ENCODE measurements at regions not wholly inside any gene's neighbourhood (a gene's known extent, or its start where the extent isn't known, plus 50 kb on each side); places are given as distances from the start of the nearest gene placed in this dataset.

- Histone ChIP-seq H3K36me3 (peaks cover 0 to 7% (median 0%) of the 10 kb centered on the region in 9 donors), H3K9me3 (no peaks in the 10 kb centered on the region), H3K27me3 (peaks cover 0 to 5% (median 0%) of the 10 kb centered on the region in 7 donors), H3K4me3 (no peak overlapping the region), H3K27ac (peak overlapping the region in 1 of 10 donors; percentile 24), H3K4me1 (peaks cover 0 to 94% (median 26%) of the 10 kb centered on the region in 9 donors)
- ATAC-seq (no peak), DNase-seq (no peak)
- intact Hi-C loops (cut with DNase I): no loop called here
- WGBS, 2 donors: 70 to 77% methylated on average over 3 of the region's 3 CpGs
- TF ChIP-seq CTCF (IDR thresholded peaks at IDR 0.05): no peak
Observed at GRCh38 chr13:50075619-50076097, 60.4 kb downstream of the KCNRG start.

- DNase-seq (no peak), ATAC-seq (no peak)
- TF ChIP-seq CTCF (IDR thresholded peaks at IDR 0.05): no peak
- peak overlapping the region in 2 of 10 donors; percentile 17 to 91 for H3K27ac ChIP-seq
- H3K4me3 ChIP-seq: no peak overlapping the region
- no peaks in the 10 kb centered on the region for H3K36me3 ChIP-seq
- H3K4me1 ChIP-seq: peaks cover 0 to 83% (median 22%) of the 10 kb centered on the region in 9 donors
- WGBS, 2 donors: 80 to 86% methylated on average over 1 of the region's 1 CpG
- peaks cover 0 to 5% (median 0%) of the 10 kb centered on the region in 7 donors for H3K27me3 ChIP-seq
- intact Hi-C loops (cut with DNase I): no loop called here
- no peaks in the 10 kb centered on the region for H3K9me3 ChIP-seq
Observed at GRCh38 chr13:50077431-50077830, 62.2 kb downstream of the KCNRG start.

- TF ChIP-seq CTCF (IDR thresholded peaks at IDR 0.05): no peak
- ATAC-seq: no peak
- WGBS, 2 donors: 68 to 77% methylated on average over 3 of the region's 3 CpGs
Observed at GRCh38 chr13:50078231-50078894, 63.1 kb downstream of the KCNRG start.

GRCh38 chr13:50078895-50079654, 63.8 kb downstream of the KCNRG start:
- H3K4me3 ChIP-seq: peak overlapping the region in 7 of 10 donors; percentile 54 to 82 (median 72)
- TF ChIP-seq CTCF (IDR thresholded peaks at IDR 0.05): no peak
- H3K9me3 ChIP-seq: no peaks in the 10 kb centered on the region
- DNase-seq: no peak
- intact Hi-C loops (cut with DNase I): no loop called here
- H3K27ac ChIP-seq: peak overlapping the region in 3 of 10 donors; percentile 3 to 91 (median 77)
- no peak for ATAC-seq
- H3K27me3 ChIP-seq: peaks cover 0 to 5% (median 0%) of the 10 kb centered on the region in 7 donors
- peaks cover 0 to 87% (median 34%) of the 10 kb centered on the region in 9 donors for H3K4me1 ChIP-seq
- no peaks in the 10 kb centered on the region for H3K36me3 ChIP-seq
- WGBS, 2 donors: 42 to 58% methylated on average over 10 of the region's 10 CpGs

More at GRCh38 chr13:50078231-50078894, 63.1 kb downstream of the KCNRG start:
- no peaks in the 10 kb centered on the region for H3K9me3 ChIP-seq
- intact Hi-C loops (cut with DNase I): no loop called here
- no peak for DNase-seq
- peak overlapping the region in 3 of 10 donors; percentile 1 to 82 (median 2) for H3K4me3 ChIP-seq
- peaks cover 0 to 83% (median 26%) of the 10 kb centered on the region in 9 donors for H3K4me1 ChIP-seq
- peak overlapping the region in 3 of 10 donors; percentile 3 to 91 (median 27) for H3K27ac ChIP-seq
- no peaks in the 10 kb centered on the region for H3K36me3 ChIP-seq
- H3K27me3 ChIP-seq: peaks cover 0 to 5% (median 0%) of the 10 kb centered on the region in 7 donors
